GM10847 (cell line): ENCODE measurements at regions not wholly inside any gene's neighbourhood (a gene's known extent, or its start where the extent isn't known, plus 50 kb on each side); places are given as distances from the start of the nearest gene placed in this dataset.

Experiments used
- POLR2A ChIP-seq: IDR thresholded peaks from 2 replicates; pipeline ENCODE4 v1.6.1; 2011; ENCODE audit not compliant: insufficient read length; ENCODE audit errors: extremely low read depth

DNA sequence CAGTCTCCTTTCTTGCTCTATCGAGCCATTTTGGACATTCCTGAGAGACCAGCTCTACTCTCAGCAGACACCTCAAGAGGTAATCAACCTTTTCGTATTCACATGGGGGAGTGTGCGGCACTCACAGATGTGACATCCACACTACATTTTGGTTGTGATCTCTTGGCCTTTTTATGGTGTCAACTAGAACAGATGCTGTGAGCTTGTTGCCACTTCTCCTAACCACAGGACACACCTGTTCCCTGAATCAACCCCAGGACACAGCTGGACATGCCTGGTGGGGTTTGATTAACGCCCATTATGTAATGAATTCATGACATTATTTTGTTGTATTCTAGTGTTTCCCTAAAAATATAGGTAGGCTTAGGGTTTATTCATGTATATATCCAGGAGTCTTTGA is 1143.6 kb downstream of the TMEM121 start:
- TF ChIP-seq POLR2A: no peak

DNA sequence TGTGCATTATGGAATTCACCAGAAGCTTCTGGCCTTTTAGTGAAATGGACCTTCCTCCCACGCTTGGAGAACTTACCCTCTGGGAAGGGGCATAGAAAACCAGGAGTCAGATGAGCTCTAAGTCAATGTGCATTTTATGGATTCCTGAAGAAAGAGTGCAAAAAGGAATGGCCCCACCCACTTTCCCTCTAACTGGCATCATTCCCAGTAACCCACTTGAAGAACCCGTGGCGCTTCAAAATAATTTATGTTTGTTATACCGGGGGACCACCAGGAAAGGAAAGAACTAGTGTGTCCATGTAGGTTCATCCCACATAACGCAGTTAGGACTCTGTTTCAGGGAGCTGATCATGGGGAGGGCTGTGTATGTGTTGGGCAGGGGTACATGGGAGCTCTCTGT is 1153.4 kb downstream of the TMEM121 start:
- no peak for TF ChIP-seq POLR2A

DNA sequence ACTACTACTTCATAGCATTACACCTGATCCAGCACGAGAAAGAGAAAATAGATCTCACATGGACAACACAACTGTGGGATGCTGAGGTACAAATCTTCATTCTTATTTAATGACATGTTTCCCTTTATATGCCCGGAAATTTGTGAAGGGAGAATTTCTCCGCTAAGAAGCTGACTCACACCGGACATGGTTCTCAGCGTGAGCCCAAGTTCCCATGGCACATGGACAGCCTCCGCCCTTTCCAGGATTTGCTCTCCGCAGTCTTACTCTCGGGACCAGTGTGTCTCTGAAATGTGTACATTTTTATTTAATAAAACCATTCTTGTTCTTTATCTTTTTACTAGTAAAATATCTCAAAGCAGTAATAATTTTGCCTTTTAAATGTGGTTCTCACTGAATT is 1154.8 kb downstream of the TMEM121 start:
- no peak for TF ChIP-seq POLR2A

DNA sequence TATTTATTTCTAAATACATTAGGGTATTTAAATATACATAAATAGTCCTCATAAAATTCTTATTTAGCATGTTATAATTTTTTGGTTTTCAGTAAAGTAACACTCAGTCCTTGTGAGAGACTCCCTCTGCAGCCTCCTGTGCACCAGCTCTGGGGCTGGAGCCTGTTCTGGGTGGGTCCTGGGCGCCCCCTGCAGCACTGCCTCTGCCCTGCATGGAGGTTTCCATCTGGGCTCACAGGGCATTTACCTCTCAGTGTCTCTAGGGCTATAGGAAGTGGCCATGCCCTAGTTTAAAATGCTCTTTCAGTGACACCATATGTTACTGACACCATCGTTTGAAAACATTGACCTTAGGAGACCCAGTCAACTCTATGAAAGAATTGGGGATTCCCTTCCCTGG is 1155.2 kb downstream of the TMEM121 start:
- TF ChIP-seq POLR2A: no peak

DNA sequence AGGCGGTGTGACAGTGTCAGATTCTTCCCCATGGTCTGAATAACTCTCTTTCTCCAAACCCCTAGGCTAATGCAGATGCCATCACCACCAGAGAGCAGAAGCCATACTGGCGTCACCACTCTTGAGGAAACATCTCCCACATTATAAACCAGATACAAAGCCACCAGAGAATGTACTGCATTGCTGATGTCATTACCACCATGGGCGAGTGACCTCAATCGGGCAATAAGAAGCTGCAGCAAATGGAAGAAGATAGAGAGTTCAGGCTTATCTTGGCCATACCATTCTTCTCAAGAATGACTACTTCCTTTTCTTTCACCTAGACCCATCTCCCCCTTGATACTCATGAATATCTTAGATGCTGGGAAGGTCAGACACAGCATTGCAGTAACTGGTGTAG is 1157.2 kb downstream of the TMEM121 start:
- TF ChIP-seq POLR2A: no peak

DNA sequence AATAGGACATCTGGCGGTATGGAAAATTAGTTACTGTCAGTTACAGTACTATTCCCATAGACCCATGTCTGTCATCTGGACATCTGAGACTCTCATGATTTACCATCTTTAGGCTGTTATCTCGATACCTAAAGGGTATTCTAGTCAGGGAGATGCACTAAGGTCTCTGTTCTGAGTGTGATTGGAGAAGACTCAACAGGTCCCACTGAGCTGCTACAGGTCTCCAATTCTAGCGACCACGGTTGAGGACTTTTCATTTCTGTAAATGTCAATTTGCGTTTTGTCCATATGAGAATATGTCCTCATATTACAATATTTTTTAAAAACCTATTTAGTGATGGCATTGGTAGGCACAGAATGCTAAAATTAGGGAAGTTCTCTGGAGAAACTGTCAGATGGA is 1160.2 kb downstream of the TMEM121 start:
- no peak for TF ChIP-seq POLR2A

DNA sequence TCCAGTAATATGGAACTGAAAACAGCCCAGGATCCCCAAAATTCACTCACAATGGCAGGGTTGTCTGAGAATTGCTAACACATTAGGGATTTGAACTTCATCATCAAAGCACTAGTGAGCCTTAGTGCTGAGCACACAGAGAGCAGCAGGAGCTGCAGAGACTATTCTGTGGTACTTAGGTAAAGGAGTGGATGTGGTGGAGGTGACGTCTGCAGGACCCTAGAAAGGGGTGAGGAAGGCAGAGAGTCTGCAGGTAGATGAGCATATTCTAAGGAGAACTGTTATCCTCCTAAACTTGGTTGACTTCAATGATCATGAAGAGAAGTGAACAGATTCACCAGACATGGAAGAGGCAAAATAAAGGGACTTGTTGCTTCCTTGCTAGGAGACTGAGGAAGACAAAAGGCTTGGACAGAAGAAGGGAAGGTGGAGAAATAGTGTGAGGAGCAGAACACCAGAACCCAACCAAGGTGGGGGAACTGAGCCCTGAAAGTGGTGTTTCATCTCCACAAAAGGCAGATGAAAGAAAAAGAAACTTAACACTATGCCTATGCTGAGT is 1164.0 kb downstream of the TMEM121 start:
- no peak for TF ChIP-seq POLR2A

DNA sequence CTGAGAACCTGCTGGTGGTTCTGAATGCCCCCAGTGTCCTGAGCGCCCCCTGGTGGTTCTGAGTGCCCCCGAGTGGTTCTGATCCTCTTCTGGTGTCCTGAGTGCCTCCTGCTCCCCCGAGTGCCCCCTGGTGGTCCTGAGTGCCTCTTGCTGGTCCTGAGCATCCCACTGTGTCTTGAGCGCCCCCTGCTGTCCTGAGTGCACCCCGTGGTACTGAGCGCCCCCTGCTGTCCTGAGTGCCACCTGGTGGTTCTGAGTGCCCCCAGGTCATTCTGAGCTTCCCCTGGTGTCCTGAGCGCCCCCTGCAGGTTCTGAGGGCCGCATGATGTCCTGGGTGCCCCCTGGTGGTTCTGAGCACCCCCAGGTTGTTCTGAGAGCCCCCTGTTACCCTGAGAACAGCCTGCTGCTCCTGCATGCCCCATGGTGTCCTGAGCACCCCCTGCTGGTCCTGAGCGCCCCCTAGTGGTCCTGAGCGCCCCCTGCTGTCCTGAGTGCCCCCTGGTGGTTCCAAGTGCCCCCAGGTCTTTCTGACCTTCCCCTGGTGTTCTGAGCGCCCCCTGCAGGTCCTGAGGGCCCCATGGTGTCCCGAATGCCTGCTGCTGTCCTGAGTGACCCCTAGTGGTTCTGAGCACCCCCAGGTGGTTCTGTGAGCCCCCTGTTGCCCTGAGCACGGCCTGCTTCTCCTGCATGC is 1165.4 kb downstream of the TMEM121 start:
- no peak for TF ChIP-seq POLR2A

DNA sequence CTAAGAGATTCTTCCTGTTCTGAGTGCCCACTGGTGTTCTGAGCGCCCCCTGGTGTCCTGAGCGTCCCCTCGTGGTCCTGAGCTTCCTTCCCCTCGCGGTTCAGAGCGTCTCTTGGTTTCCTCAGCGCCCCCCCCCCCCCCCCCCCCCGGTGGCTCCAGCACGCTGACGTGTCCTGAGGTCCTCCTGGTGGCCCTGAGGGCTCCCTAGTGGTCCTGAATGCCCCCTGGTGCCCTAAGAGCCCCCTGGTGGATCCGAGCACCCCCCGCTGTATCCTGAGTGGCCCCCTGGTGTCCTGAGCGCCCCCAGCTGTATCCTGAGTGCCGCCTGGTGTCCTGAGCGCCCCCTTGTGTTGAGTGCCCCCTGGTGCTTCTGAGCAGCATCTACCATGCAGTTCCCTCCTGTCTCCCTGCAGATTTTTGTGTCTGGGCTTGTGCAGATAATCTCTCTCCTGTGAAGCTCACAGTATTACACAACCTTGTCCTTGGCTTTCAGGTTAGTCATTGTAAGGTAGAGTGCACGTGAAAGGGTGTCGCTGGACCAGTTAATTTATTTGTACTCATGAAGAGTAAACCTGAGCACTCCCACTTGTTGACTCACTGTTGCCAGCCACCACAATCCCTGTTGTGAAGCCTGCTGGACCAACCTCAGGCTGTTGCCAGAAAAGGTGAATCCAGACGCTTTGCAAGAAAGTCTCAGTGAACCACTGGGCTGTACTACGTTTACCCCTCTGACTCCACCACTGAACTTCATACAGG is 1168.4 kb downstream of the TMEM121 start:
- no peak for TF ChIP-seq POLR2A

DNA sequence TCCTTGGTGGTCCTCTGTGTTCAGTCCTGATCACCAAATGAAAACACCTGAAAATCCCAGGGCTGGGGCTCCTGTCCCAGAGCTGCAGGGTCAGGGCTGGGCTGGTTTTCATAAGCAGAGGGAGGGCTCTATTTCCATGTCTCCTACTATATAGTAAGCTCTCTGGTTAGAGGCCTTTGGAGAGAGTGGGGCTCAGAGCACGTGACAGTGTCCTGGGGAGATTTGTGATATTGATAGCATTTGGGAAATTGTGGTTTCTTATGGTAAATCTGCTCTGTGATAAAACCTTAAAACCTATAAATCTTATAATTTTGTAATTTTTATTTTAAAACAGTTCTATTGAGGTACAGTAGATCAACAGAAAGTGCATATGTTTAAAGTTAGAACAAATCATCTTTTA is 1202.2 kb downstream of the TMEM121 start:
- no peak for TF ChIP-seq POLR2A

DNA sequence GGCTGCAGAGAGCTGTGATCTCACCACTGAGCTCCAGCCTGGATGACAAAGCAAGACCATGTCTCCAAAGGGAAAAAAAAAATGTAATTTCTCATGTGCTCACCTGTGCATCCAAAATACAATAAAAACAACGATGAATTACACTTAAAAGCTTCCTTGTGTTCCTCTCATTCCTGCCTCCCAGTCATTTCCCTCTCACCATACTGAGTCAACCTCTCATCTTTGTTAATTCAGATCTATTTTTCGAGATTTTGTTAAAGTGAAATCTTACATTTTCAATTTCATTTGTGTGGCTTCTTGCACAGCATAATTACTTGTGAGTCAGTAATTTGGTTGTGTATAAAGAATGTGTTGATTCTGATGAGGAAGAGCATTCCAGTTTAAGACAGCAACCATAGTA is 1203.2 kb downstream of the TMEM121 start:
- TF ChIP-seq POLR2A: no peak

DNA sequence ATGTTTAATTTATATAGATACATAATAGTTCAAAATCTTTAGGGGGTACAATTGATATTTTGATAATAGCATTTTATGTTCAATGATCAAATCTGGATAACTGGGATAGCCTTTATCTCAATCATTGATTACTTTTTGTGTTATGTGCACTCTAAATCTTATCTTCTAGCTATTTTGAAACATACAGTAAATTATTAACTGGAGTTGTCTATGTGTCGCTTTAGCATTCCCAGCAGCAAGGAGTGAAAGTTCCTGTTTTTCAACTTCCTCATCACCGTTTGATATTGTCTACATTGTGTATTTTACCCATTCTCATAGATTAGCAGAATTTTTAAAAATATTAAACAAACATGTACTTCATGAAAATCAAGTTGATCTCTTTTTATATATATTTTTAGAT is 1207.4 kb downstream of the TMEM121 start:
- TF ChIP-seq POLR2A: no peak

DNA sequence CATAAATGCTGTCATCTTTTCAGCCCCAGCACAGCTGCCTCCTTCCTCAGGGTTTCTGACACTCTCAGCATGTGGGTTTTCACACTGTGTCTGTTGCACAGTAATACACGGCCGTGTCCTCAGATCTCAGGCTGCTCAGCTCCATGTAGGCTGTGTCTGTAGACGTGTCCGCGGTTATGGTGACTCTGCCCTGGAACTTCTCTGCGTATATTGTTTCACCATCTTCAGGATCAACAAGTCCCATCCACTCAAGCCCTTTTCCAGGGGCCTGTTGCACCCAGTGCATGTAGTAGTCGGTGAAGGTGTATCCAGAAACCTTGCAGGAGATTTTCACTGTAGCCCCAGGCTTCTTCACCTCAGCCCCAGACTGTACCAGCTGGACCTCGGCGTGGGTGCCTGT is 1210.6 kb downstream of the TMEM121 start:
- no peak for TF ChIP-seq POLR2A

DNA sequence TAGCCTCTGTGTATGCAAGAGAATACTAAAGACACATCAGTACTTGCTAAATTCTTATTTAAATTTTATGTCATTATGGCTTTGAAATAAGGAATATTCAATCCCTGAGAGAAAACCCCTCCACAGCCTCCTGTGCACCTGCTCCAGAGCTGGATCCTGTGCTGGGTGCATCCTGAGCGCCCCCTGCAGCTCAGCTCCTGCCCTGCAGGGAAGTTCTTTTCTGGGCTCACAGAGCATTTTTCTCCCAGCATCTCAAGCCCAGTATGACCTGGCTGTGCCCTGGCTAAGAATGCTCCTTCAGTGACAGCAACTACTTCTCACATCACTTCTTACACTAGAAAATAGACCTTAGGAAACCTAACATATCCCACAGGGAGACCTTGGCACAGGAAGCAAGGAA is 1211.7 kb downstream of the TMEM121 start:
- no peak for TF ChIP-seq POLR2A

DNA sequence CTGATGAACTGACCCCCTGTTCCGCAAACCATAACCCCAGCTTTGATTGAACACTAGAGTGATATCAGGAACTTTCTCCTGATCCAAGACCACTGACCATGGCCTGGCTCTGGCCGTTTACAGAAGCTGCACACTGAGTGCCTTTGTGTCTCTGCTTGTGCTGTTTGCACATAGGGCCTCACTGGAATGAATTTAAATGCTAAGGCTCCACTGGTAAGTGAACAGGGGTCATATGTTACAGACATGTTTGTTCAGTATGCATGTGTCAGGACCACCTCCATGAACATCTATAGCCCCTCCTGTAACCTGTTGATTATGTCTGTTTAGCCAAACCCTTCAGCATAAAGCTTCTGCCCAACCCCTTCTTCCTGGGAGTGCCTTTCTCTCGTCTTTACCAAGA is 1239.8 kb downstream of the TMEM121 start:
- no peak for TF ChIP-seq POLR2A

DNA sequence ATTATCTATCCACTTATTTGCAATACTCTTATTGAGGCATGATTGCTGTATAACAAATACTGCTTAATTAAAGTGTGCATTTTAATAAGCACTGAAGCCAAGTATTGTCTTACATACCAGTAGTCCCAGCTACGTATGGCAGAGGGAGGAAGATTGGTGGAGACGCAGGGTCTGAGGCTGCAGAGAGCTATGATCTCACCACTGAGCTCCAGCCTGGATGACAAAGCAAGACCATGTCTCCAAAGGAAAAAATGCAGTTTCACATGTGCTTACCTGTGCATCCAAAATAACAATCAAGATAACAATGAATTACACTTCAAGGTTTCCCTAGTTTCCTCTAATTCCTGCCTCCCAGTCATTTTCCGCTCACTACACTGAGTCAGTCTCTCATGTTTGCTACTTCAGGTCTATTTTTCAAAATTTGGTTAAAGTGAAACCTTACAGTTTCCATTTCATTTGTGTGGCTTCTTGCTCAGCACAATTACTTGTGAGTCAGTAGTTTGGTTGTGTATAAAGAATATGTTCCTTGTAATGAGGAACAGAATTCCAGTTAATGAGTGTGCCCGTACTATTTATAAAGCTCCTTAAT is 1250.1 kb downstream of the TMEM121 start:
- TF ChIP-seq POLR2A: no peak

DNA sequence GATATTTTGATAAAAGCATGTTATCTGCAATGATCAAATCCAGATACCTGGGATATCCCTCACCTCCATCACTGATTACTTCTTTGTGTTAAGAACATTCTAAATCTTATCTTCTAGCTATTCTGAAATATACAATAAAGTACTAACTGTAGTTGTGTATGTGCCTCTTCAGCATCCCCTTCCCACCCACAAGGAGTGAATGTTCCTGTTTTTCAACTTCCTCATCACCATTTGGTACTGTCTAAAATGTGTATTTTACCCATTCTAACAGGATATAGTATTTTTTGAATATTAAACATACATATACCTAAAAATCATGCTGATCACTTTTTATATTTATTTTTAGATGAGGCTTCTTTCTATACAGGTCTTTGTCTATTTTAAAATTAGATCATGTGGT is 1252.6 kb downstream of the TMEM121 start:
- TF ChIP-seq POLR2A: no peak

DNA sequence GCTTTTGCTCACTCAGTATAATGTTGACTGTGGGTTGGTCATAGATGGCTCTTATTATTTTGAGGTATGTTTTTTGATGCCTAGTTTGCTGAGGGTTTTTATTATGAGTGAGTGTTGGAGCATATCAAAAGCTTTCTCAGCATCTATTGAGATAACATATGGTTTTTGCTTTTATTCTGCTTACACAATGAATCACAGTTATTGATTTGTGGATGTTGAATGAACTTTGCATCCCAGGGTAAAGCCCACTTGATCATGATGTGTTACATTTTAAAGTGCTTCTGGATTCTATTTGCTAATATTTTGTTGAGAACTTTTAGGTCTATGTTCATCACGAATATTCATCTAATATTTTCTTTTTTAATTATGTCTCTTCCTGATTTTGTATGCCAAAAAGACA is 1260.3 kb downstream of the TMEM121 start:
- no peak for TF ChIP-seq POLR2A
